Vagina (tissue), 2 donors: ENCODE measurements at regions not wholly inside any gene's neighbourhood (a gene's known extent, or its start where the extent isn't known, plus 50 kb on each side); places are given as distances from the start of the nearest gene placed in this dataset.

Experiments
- POLR2A ChIP-seq, 2 donors: fragments of 450-650 bp; IDR thresholded peaks; one replicate each; pipeline ENCODE4 v1.6.1; 2017; ENCODE audit warnings: antibody characterized with exemption in 2 of 2, mild to moderate bottlenecking in 2 of 2, moderate library complexity in 2 of 2
- POLR2AphosphoS5 ChIP-seq, 2 donors: sonication (generic); formaldehyde crosslinking; IDR thresholded peaks; one replicate each; pipeline ENCODE4 v1.9.0; 2017; ENCODE audit warnings: antibody characterized with exemption in 2 of 2, mild to moderate bottlenecking in 2 of 2, low read depth in 1 of 2; ENCODE audit not compliant: insufficient read depth in 1 of 2
- TF ChIP-seq, protein P1 (sequence below), 3 experiments: fragments of 450-650 bp in 2 of 3; fragments of 200-600 bp in 1 of 3; sonication (generic) in 1 of 3; IDR thresholded peaks; one replicate each; pipeline ENCODE4 v1.5.1; 2017 to 2019; ENCODE audit warnings: antibody characterized with exemption in 3 of 3, mild to moderate bottlenecking in 2 of 3, moderate library complexity in 2 of 3

DNA sequence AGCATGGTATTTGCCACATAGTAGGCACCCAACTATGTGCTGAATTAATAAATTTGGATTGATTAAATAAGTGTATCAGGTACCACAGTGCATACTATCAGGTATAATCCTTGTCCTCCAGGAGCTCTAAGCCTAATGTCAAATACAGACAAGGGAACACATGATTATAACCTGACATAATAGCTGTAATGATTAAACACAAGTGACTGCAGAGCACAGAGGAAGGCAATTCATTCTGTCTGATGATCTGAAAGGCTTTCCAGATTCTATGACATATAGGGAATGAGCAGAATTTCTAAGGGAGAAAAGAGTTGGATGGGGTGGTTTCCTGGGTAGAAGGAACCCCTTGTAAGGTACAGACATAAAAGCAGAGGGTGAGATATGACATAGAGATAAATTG, 273.5 kb downstream of the KIF2B start:
- TF ChIP-seq, protein P1, sequence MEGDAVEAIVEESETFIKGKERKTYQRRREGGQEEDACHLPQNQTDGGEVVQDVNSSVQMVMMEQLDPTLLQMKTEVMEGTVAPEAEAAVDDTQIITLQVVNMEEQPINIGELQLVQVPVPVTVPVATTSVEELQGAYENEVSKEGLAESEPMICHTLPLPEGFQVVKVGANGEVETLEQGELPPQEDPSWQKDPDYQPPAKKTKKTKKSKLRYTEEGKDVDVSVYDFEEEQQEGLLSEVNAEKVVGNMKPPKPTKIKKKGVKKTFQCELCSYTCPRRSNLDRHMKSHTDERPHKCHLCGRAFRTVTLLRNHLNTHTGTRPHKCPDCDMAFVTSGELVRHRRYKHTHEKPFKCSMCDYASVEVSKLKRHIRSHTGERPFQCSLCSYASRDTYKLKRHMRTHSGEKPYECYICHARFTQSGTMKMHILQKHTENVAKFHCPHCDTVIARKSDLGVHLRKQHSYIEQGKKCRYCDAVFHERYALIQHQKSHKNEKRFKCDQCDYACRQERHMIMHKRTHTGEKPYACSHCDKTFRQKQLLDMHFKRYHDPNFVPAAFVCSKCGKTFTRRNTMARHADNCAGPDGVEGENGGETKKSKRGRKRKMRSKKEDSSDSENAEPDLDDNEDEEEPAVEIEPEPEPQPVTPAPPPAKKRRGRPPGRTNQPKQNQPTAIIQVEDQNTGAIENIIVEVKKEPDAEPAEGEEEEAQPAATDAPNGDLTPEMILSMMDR (IDR thresholded peaks at IDR 0.05), result no peak
- TF ChIP-seq POLR2A (IDR thresholded peaks at IDR 0.05), result no peak
- TF ChIP-seq POLR2AphosphoS5 (IDR thresholded peaks at IDR 0.05; ENCODE audit: insufficient read depth in 1 of 2, low read depth in 1 of 2), result no peak
